Progenitor cell of endocrine pancreas (in vitro differentiated cells): ENCODE measurements at regions not wholly inside any gene's neighbourhood (a gene's known extent, or its start where the extent isn't known, plus 50 kb on each side); places are given as distances from the start of the nearest gene placed in this dataset.
"Not testable (repeated sequence)": the region's sequence is repeated elsewhere in the genome, so short reads cannot be mapped to it uniquely, and the experiment has no call there.

Experiments
- DNase-seq: peaks from one replicate; pipeline ENCODE4 v3.0.0; 2021; ENCODE audit warnings: low spot score; ENCODE audit not compliant: unreplicated experiment
- H3K27ac Mint-ChIP-seq: 2 replicates; pipeline ENCODE4 v1.8.0; 2021; ENCODE audit warnings: mild to moderate bottlenecking, moderate library complexity, mixed read lengths
- H3K27me3 Mint-ChIP-seq: 2 replicates; pipeline ENCODE4 v1.8.0; 2021; ENCODE audit warnings: mixed read lengths
- H3K36me3 Mint-ChIP-seq: 2 replicates; pipeline ENCODE4 v1.8.0; 2022; ENCODE audit warnings: mixed read lengths; ENCODE audit not compliant: insufficient read depth
- H3K4me1 Mint-ChIP-seq: 2 replicates; pipeline ENCODE4 v1.8.0; 2021; ENCODE audit warnings: low read depth, mixed read lengths
- H3K4me3 Mint-ChIP-seq: 2 replicates; pipeline ENCODE4 v1.8.0; 2021; ENCODE audit warnings: low read depth, mild to moderate bottlenecking, moderate library complexity, mixed read lengths
- H3K9me3 Mint-ChIP-seq: 2 replicates; pipeline ENCODE4 v1.8.0; 2021; ENCODE audit warnings: low read depth, mixed read lengths
- TF ChIP-seq, protein P1 (sequence below): fragments of 200-600 bp; sonication (generic); IDR thresholded peaks from one replicate; pipeline ENCODE4 v1.5.0; 2021; ENCODE audit warnings: antibody characterized with exemption, mild to moderate bottlenecking; ENCODE audit not compliant: unreplicated experiment

DNA sequence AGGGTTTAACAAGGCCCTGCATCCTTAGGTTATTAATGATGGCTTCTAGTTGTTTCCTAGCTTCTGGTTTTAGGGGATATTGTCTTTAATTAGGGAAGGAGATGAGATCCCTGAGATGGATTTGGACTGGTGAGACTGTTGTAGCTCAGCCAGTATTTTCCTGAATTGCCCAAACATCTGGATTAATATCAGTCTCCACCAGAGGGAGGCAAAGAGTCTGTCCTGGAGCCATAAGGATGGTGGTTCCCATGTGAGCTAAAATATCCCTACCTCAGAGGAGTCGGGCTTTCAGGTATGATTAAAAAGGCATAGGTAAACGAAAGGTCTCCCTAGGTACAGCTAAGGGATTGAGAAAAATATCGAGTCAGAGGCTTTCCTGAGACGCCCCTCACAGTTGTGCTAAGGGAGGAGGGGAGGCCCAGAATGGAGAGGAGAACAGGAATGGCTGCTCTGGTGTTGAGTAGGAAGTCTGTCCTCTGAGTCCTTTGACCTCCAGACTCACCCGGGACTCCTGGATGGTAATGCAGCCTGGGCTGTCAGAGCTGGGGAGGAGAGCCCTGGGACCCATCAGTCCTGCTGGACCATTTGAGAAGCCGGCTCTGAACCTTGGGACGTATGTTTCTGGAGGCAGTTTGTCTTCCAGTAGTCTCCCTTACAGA is 130.3 kb upstream of the PLGLB1 start:
- not testable (repeated sequence) for H3K36me3 Mint-ChIP-seq, H3K27ac Mint-ChIP-seq, H3K4me1 Mint-ChIP-seq, H3K9me3 Mint-ChIP-seq, H3K27me3 Mint-ChIP-seq, DNase-seq, H3K4me3 Mint-ChIP-seq

DNA sequence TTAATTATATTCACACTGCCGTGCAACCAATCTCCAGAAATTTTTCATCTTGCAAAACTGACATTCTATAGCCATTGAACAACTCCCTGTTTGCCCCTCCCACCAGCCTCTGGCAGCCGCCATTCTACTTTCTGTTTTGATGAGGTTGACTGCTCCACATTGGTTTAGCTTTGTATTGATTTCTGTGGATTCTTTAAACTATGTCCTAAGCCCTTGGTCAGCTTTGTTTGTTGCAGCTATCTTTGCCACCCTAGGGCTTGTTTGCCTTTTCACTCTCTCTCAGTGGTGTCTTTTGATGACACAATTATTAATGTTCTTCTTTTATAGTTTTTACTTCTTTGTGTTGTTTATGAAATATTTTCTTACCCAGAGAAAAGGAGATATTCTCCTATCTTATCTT is 152.8 kb upstream of the PLGLB1 start:
- not testable (repeated sequence) for H3K9me3 Mint-ChIP-seq, DNase-seq, H3K27me3 Mint-ChIP-seq, H3K36me3 Mint-ChIP-seq, H3K27ac Mint-ChIP-seq, H3K4me3 Mint-ChIP-seq, H3K4me1 Mint-ChIP-seq

DNA sequence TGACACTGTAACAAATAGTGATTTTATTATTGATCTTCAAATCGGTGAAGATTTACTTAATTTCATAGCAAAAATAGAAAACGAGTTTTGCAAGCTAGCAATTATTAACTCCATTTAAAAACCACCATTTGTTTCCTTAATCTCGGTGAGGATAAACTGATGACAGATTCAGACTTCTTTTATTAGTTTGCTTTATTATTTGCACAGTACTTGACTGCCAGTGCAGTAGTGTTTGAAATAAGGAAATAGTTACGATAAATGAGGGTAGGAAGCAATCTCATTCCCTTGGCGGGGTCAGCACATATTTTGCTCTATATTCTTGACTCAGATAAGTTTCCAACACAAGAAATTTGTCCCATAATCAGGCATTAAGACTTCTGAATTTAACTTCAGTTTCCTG is 161.7 kb upstream of the PLGLB1 start:
- not testable (repeated sequence) for H3K27me3 Mint-ChIP-seq, H3K27ac Mint-ChIP-seq, DNase-seq, H3K9me3 Mint-ChIP-seq, H3K4me1 Mint-ChIP-seq, H3K4me3 Mint-ChIP-seq, H3K36me3 Mint-ChIP-seq

DNA sequence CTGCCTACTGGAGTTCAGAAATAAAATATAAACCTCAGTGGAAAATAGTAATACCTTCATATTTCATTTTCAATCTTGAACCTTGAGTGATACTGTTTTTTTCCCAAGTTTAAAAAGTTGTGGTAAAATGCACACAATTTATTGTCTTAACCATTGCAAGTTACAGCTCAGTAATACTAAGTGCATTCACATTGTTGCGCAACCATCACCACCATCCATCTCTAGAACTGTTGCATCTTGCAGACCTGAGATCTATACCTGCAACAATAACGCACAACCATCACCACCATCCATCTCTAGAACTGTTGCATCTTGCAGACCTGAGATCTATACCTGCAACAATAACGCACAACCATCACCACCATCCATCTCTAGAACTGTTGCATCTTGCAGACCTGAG is 162.6 kb upstream of the PLGLB1 start:
- H3K27ac Mint-ChIP-seq, H3K9me3 Mint-ChIP-seq, H3K4me1 Mint-ChIP-seq, H3K36me3 Mint-ChIP-seq, DNase-seq, H3K27me3 Mint-ChIP-seq, H3K4me3 Mint-ChIP-seq: not testable (repeated sequence)

DNA sequence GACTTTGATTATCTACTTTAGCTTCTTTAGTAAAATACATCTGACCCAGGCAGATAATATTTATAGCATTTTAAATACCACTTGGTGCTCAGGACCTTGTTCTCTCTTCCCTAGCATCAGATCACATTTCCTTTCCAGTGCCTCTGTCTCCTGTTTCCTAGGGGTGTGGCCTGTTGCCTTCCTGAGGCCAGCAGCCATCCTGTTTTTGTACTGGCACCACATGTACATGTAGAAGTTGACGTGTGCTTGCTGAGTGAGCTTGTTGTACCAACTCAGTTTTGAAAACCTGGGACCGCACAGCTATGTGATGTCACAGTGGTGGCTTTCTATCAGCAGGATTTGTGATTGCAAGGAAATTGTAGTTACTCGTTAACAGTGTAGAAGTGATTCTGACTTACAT is 167.6 kb upstream of the PLGLB1 start:
- not testable (repeated sequence) for H3K9me3 Mint-ChIP-seq, DNase-seq, H3K4me1 Mint-ChIP-seq

DNA sequence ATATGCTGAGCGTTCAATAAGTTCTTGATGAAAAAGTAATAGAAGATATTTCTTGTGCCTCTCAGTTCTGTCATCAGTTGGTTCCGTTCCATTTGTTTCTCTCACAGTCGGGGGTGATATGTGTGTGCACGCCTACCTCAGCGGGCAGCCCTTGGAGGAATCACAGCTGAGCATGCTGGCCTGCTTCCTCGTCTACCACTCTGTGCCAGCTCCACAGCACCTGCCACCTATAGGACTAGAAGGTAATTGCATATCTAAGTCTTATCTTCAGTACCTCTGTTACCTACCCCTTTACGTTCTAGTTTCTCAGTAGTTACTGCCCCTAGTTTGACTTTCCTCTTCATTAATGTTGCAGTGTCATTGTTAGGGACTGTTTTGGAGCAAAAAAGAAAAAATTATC is 171.7 kb upstream of the PLGLB1 start:
- not testable (repeated sequence) for H3K9me3 Mint-ChIP-seq, H3K27ac Mint-ChIP-seq, H3K4me3 Mint-ChIP-seq, H3K36me3 Mint-ChIP-seq, DNase-seq, H3K27me3 Mint-ChIP-seq, H3K4me1 Mint-ChIP-seq
- TF ChIP-seq, protein P1, sequence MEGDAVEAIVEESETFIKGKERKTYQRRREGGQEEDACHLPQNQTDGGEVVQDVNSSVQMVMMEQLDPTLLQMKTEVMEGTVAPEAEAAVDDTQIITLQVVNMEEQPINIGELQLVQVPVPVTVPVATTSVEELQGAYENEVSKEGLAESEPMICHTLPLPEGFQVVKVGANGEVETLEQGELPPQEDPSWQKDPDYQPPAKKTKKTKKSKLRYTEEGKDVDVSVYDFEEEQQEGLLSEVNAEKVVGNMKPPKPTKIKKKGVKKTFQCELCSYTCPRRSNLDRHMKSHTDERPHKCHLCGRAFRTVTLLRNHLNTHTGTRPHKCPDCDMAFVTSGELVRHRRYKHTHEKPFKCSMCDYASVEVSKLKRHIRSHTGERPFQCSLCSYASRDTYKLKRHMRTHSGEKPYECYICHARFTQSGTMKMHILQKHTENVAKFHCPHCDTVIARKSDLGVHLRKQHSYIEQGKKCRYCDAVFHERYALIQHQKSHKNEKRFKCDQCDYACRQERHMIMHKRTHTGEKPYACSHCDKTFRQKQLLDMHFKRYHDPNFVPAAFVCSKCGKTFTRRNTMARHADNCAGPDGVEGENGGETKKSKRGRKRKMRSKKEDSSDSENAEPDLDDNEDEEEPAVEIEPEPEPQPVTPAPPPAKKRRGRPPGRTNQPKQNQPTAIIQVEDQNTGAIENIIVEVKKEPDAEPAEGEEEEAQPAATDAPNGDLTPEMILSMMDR = peak; percentile 30

More for the DNA sequence above, 167.6 kb upstream of the PLGLB1 start:
- H3K4me3 Mint-ChIP-seq, H3K27ac Mint-ChIP-seq, H3K27me3 Mint-ChIP-seq, H3K36me3 Mint-ChIP-seq: not testable (repeated sequence)

DNA sequence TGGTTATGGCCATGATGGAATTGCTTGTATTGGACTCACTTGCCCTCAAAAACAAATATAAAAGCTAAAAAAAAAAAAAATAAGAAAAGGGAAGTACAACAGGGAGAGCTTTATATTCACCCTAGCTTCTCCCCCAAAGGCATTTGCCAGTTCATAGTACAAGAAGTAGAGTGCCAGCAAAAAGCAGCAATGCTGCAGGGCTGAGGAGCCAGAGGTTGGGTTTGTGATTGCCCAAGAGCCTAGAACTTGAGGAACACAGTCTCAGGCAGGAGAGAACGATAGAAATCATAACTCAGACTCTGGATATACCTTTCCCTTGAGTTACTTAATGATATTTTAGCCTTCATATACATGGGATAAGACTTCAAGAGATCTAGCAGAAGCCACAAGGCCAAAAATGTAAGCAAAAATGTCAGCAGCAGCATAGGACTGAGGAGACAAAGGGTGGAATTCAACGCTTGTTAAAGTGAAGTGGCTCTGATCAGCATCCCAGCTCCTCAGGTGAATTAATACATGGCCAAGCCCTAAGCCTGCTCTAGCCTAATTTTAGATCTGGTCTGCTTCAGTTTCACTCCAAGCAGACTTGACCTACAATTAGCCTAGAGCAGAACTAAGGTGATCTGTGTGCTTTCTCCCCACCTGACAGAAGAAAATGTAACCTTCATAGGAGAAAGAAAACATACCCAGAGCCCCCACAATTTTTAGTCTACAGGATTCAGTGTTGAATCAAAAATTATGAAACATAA is 172.8 kb upstream of the PLGLB1 start:
- H3K36me3 Mint-ChIP-seq, DNase-seq, H3K4me1 Mint-ChIP-seq, H3K9me3 Mint-ChIP-seq, H3K27me3 Mint-ChIP-seq, H3K27ac Mint-ChIP-seq, H3K4me3 Mint-ChIP-seq: not testable (repeated sequence)

DNA sequence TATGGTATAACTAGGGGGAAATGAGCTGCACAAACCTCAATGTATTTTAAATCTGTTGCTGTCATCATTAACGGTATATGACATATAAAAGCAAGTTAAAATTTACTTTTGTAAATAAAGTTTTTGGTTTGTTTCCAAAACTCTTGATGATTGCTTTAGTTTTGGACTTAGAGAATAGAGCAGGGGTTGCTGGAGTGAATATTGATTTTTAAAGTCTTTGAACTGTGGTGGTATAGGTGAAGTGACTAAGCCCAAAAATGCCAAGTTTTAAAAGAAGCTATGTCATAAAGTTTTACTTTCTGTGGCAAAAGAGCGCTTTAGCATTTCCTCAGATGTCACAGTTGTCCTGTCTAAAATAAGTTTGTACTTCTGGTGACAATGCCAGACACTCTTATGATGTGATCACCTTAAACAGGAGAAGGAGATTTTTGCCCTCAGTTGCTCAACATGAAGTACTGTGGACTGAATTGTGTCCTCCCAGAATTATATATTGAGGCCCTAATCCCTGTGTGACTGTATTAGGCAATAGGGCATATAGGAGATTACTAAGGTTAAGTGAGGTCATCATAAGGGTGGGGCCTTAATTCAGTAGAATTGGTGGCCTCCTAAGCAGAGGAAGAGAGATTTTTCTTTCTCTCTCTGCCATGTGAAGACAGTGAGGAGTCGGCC is 175.2 kb upstream of the PLGLB1 start:
- H3K36me3 Mint-ChIP-seq, H3K27me3 Mint-ChIP-seq, H3K27ac Mint-ChIP-seq, H3K4me3 Mint-ChIP-seq, H3K4me1 Mint-ChIP-seq, H3K9me3 Mint-ChIP-seq, DNase-seq: not testable (repeated sequence)

DNA sequence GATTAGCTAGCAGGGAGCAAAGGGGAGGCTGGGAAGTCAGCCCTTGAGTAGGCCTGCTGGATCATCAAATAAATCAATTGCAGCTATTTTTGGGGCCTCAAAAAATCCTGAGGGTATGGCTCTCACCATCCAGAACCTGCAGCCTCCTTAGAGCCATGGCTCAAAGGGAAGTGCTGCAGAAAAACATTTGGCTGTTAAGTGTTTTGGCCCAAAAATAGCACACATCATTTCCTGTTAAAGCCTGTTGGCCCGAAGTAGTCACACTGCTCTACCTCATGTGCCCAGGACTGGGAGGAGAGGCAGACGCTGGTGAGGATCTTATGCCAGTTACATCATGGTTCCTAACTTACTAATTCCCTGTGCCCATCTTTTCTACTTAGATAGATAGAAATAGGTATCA is 176.8 kb upstream of the PLGLB1 start:
- not testable (repeated sequence) for H3K27ac Mint-ChIP-seq, DNase-seq, H3K4me3 Mint-ChIP-seq, H3K27me3 Mint-ChIP-seq, H3K4me1 Mint-ChIP-seq, H3K9me3 Mint-ChIP-seq, H3K36me3 Mint-ChIP-seq

DNA sequence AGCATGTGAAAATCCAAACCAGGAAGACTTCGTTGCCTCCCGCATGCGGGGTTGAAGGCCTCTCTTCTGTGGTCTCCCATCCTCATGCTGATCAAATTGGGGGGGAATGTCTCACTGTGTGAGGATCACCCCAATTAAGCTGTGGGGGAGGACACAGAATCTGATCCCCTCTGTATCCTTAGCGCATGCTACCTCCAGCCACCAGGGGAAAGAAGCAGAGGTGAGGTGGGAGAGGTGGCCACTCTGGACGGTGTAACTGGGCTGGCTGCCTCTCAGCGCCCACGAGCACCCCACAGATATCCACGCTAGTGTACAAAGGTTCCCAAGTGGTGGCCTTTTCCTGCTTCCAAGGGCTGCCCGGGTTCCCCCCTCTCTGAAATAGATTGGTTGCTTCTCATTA is 177.6 kb upstream of the PLGLB1 start:
- not testable (repeated sequence) for H3K27ac Mint-ChIP-seq, H3K36me3 Mint-ChIP-seq, DNase-seq, H3K9me3 Mint-ChIP-seq, H3K27me3 Mint-ChIP-seq, H3K4me1 Mint-ChIP-seq, H3K4me3 Mint-ChIP-seq

DNA sequence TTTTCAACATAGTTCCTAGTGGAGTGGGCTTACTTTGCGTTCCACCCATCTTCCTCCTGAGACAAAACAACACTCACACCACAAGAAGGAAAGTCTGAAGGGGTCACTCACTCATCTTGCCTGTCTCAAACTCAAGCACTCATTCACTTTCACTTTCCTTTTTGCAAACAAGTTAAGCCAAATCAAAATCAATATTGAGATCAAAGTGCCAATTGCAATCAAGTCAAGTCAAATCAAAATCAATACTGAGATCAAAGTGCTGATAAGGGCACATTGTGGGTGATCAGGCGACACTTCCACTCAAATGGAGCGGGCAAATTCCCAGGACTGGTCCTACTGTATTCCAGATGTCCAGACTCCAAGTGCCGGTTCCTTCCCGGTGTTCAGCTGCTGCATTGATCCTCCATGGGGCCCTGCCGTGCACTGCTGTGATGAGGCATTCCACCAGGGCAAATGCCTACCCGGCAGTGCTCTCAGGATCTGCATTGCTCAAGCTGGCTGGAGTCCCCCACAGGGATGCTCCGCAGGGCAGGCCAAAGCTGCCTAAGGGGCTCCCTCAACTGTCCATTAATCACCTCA is 183.0 kb upstream of the PLGLB1 start:
- DNase-seq, H3K4me1 Mint-ChIP-seq: not testable (repeated sequence)

DNA sequence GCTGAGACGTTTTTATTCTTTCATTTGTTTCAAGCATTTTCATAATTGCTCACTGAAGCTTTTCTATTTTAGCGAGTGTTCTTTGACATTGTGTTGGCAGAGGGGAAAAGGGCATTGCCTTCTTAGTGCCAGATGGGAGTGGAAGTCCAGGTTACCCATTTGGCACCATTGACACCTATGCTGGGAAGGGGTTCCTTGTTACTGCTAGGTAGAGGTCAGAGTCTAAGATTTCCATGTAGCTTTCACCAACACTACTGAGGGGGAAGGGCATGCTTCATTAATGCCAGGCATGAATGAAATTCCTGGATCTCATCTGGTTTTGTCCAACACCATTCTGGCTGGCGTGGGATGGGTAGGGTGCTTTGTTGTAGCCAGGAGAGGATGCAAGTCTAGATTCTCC is 191.3 kb upstream of the PLGLB1 start:
- not testable (repeated sequence) for H3K27me3 Mint-ChIP-seq, H3K27ac Mint-ChIP-seq, H3K9me3 Mint-ChIP-seq, H3K36me3 Mint-ChIP-seq, H3K4me3 Mint-ChIP-seq, DNase-seq, H3K4me1 Mint-ChIP-seq

More for the DNA sequence above, 183.0 kb upstream of the PLGLB1 start:
- H3K27ac Mint-ChIP-seq, H3K4me3 Mint-ChIP-seq, H3K27me3 Mint-ChIP-seq, H3K36me3 Mint-ChIP-seq, H3K9me3 Mint-ChIP-seq: not testable (repeated sequence)
